Activated T-helper 17 cell treated with anti-CD3 and anti-CD28 coated beads, Interleukin-2, amount 50 U/mL, for 72 hours (primary cell): ENCODE measurements at regions not wholly inside any gene's neighbourhood (a gene's known extent, or its start where the extent isn't known, plus 50 kb on each side); places are given as distances from the start of the nearest gene placed in this dataset.

Source experiments
- ATAC-seq: fragments of 150-1000 bp; cut with Tn5 transposase; replicated peaks from 2 replicates; pipeline ENCODE4 v1.10.0; 2021; ENCODE audit warnings: mild to moderate bottlenecking, moderate library complexity
- H3K27ac Mint-ChIP-seq: one replicate; pipeline ENCODE4 v1.8.0; 2022; ENCODE audit warnings: mixed read lengths
- H3K27me3 Mint-ChIP-seq: one replicate; pipeline ENCODE4 v1.8.0; 2022; ENCODE audit warnings: mixed read lengths
- H3K36me3 Mint-ChIP-seq: one replicate; pipeline ENCODE4 v1.8.0; 2022; ENCODE audit warnings: low read depth, mild to moderate bottlenecking, mixed read lengths
- H3K4me1 Mint-ChIP-seq: one replicate; pipeline ENCODE4 v1.8.0; 2022; ENCODE audit warnings: mixed read lengths
- H3K4me3 Mint-ChIP-seq: one replicate; pipeline ENCODE4 v1.8.0; 2022; ENCODE audit warnings: mild to moderate bottlenecking, mixed read lengths
- H3K9me3 Mint-ChIP-seq: one replicate; pipeline ENCODE4 v1.8.0; 2022; ENCODE audit warnings: mixed read lengths

GRCh38 chr2:104462731-104463130, 391.2 kb upstream of the POU3F3 start:
- no peaks in the 10 kb centered on the region for H3K27me3 Mint-ChIP-seq
- H3K4me3 Mint-ChIP-seq: no peak overlapping the region
- H3K9me3 Mint-ChIP-seq: peaks cover 4% of the 10 kb centered on the region
- H3K36me3 Mint-ChIP-seq: no peaks in the 10 kb centered on the region
- H3K27ac Mint-ChIP-seq: no peak overlapping the region
- H3K4me1 Mint-ChIP-seq: no peaks in the 10 kb centered on the region
- no peak for ATAC-seq

- H3K9me3 Mint-ChIP-seq: peaks cover 4% of the 10 kb centered on the region
- no peaks in the 10 kb centered on the region for H3K36me3 Mint-ChIP-seq
- ATAC-seq: no peak
- no peak overlapping the region for H3K4me3 Mint-ChIP-seq
- no peaks in the 10 kb centered on the region for H3K4me1 Mint-ChIP-seq
- H3K27me3 Mint-ChIP-seq: peaks cover 3% of the 10 kb centered on the region
- no peak overlapping the region for H3K27ac Mint-ChIP-seq
Measured at GRCh38 chr2:104465981-104466380, 387.9 kb upstream of the POU3F3 start.

GRCh38 chr2:104468846-104469245, 385.1 kb upstream of the POU3F3 start:
- Mint-ChIP-seq H3K27ac (no peak overlapping the region), H3K4me3 (no peak overlapping the region), H3K27me3 (peaks cover 3% of the 10 kb centered on the region), H3K9me3 (no peaks in the 10 kb centered on the region), H3K36me3 (no peaks in the 10 kb centered on the region), H3K4me1 (no peaks in the 10 kb centered on the region)
- ATAC-seq: no peak

GRCh38 chr2:104472076-104472475, 381.8 kb upstream of the POU3F3 start:
- Mint-ChIP-seq H3K36me3 (no peaks in the 10 kb centered on the region), H3K27ac (no peak overlapping the region), H3K4me3 (no peak overlapping the region), H3K9me3 (no peaks in the 10 kb centered on the region), H3K27me3 (peaks cover 3% of the 10 kb centered on the region), H3K4me1 (no peaks in the 10 kb centered on the region)
- no peak for ATAC-seq

- Mint-ChIP-seq H3K27ac (no peak overlapping the region), H3K36me3 (no peaks in the 10 kb centered on the region), H3K27me3 (peaks cover 3% of the 10 kb centered on the region), H3K4me3 (no peak overlapping the region), H3K9me3 (no peaks in the 10 kb centered on the region), H3K4me1 (no peaks in the 10 kb centered on the region)
- no peak for ATAC-seq
Measured at GRCh38 chr2:104473546-104473945, 380.4 kb upstream of the POU3F3 start.

GRCh38 chr2:104474716-104475115, 379.2 kb upstream of the POU3F3 start:
- H3K36me3 Mint-ChIP-seq: no peaks in the 10 kb centered on the region
- H3K9me3 Mint-ChIP-seq: no peaks in the 10 kb centered on the region
- peaks cover 3% of the 10 kb centered on the region for H3K27me3 Mint-ChIP-seq
- no peaks in the 10 kb centered on the region for H3K4me1 Mint-ChIP-seq
- H3K27ac Mint-ChIP-seq: no peak overlapping the region
- no peak overlapping the region for H3K4me3 Mint-ChIP-seq
- no peak for ATAC-seq

GRCh38 chr2:104476075-104476474, 377.8 kb upstream of the POU3F3 start:
- no peak for ATAC-seq
- no peak overlapping the region for H3K4me3 Mint-ChIP-seq

GRCh38 chr2:104476563-104476988, 377.3 kb upstream of the POU3F3 start:
- Mint-ChIP-seq H3K36me3 (no peaks in the 10 kb centered on the region), H3K27ac (no peak overlapping the region), H3K9me3 (no peaks in the 10 kb centered on the region), H3K27me3 (no peaks in the 10 kb centered on the region), H3K4me3 (no peak overlapping the region), H3K4me1 (no peaks in the 10 kb centered on the region)
- no peak for ATAC-seq

More at GRCh38 chr2:104476075-104476474, 377.8 kb upstream of the POU3F3 start:
- H3K4me1 Mint-ChIP-seq: no peaks in the 10 kb centered on the region
- H3K36me3 Mint-ChIP-seq: no peaks in the 10 kb centered on the region
- no peak overlapping the region for H3K27ac Mint-ChIP-seq
- no peaks in the 10 kb centered on the region for H3K27me3 Mint-ChIP-seq
- H3K9me3 Mint-ChIP-seq: no peaks in the 10 kb centered on the region

GRCh38 chr2:104481341-104481740, 372.6 kb upstream of the POU3F3 start:
- Mint-ChIP-seq H3K27ac (no peak overlapping the region), H3K36me3 (no peaks in the 10 kb centered on the region), H3K9me3 (peaks cover 5% of the 10 kb centered on the region), H3K4me1 (no peaks in the 10 kb centered on the region), H3K4me3 (no peak overlapping the region), H3K27me3 (peaks cover 9% of the 10 kb centered on the region)
- ATAC-seq: no peak

- H3K27me3 Mint-ChIP-seq: peaks cover 12% of the 10 kb centered on the region
- no peak for ATAC-seq
- H3K4me1 Mint-ChIP-seq: no peaks in the 10 kb centered on the region
- no peak overlapping the region for H3K4me3 Mint-ChIP-seq
- no peak overlapping the region for H3K27ac Mint-ChIP-seq
- H3K9me3 Mint-ChIP-seq: peaks cover 7% of the 10 kb centered on the region
- no peaks in the 10 kb centered on the region for H3K36me3 Mint-ChIP-seq
Measured at GRCh38 chr2:104487366-104487765, 366.5 kb upstream of the POU3F3 start.

GRCh38 chr2:104493698-104494097, 360.2 kb upstream of the POU3F3 start:
- no peaks in the 10 kb centered on the region for H3K4me1 Mint-ChIP-seq
- H3K9me3 Mint-ChIP-seq: peaks cover 3% of the 10 kb centered on the region
- no peak overlapping the region for H3K4me3 Mint-ChIP-seq
- H3K27ac Mint-ChIP-seq: no peak overlapping the region
- ATAC-seq: no peak
- no peaks in the 10 kb centered on the region for H3K36me3 Mint-ChIP-seq
- peaks cover 3% of the 10 kb centered on the region for H3K27me3 Mint-ChIP-seq

- no peak for ATAC-seq
- peaks cover 5% of the 10 kb centered on the region for H3K27me3 Mint-ChIP-seq
- no peak overlapping the region for H3K27ac Mint-ChIP-seq
Measured at GRCh38 chr2:104501342-104501741, 352.6 kb upstream of the POU3F3 start.

GRCh38 chr2:104501929-104502328, 352.0 kb upstream of the POU3F3 start:
- no peak for ATAC-seq
- no peak overlapping the region for H3K27ac Mint-ChIP-seq
- peaks cover 3% of the 10 kb centered on the region for H3K9me3 Mint-ChIP-seq
- H3K4me1 Mint-ChIP-seq: no peaks in the 10 kb centered on the region
- H3K4me3 Mint-ChIP-seq: no peak overlapping the region
- H3K36me3 Mint-ChIP-seq: no peaks in the 10 kb centered on the region
- peaks cover 5% of the 10 kb centered on the region for H3K27me3 Mint-ChIP-seq

More at GRCh38 chr2:104501342-104501741, 352.6 kb upstream of the POU3F3 start:
- H3K4me3 Mint-ChIP-seq: no peak overlapping the region
- no peaks in the 10 kb centered on the region for H3K36me3 Mint-ChIP-seq
- H3K9me3 Mint-ChIP-seq: peaks cover 3% of the 10 kb centered on the region
- H3K4me1 Mint-ChIP-seq: no peaks in the 10 kb centered on the region

GRCh38 chr2:104502901-104503300, 351.0 kb upstream of the POU3F3 start:
- no peak for ATAC-seq
- H3K4me3 Mint-ChIP-seq: no peak overlapping the region
- H3K9me3 Mint-ChIP-seq: peaks cover 3% of the 10 kb centered on the region
- no peak overlapping the region for H3K27ac Mint-ChIP-seq
- no peaks in the 10 kb centered on the region for H3K36me3 Mint-ChIP-seq
- H3K4me1 Mint-ChIP-seq: no peaks in the 10 kb centered on the region
- H3K27me3 Mint-ChIP-seq: peaks cover 5% of the 10 kb centered on the region

- no peaks in the 10 kb centered on the region for H3K36me3 Mint-ChIP-seq
- H3K4me1 Mint-ChIP-seq: no peaks in the 10 kb centered on the region
- H3K27ac Mint-ChIP-seq: no peak overlapping the region
- no peak overlapping the region for H3K4me3 Mint-ChIP-seq
- ATAC-seq: no peak
- H3K9me3 Mint-ChIP-seq: no peaks in the 10 kb centered on the region
- H3K27me3 Mint-ChIP-seq: peaks cover 2% of the 10 kb centered on the region
Measured at GRCh38 chr2:104504331-104505073, 349.4 kb upstream of the POU3F3 start.
